ENCODE measurements at regions not wholly inside any gene's neighbourhood (a gene's known extent, or its start where the extent isn't known, plus 50 kb on each side); places are given as distances from the start of the nearest gene placed in this dataset.

- intact Hi-C loops (cut with DNase I) = no loop called here
- ATAC-seq (no peak), DNase-seq (ENCODE audit: missing footprints) (no peak)
Measured at GRCh38 chr14:99079061-99079727, 192.8 kb downstream of the BCL11B start.

DNA sequence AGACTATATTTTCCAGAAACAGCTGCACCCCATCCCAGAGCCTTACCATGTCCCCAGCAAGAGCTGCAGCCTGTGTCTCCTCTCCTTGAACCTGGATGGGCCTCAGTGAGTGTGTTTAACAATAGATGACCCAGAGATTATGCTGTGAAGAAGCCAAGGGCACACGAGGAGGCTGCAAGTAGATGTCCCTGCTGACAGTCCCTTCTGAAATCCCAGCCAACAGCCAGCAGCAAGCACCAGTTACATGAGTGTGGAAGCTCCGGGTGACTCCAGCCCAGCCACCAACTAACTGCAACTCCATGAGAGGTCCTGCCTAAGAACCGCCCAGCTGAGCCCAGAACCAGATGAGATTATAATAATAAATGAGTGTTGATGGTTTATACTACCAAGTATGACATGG, 191.7 kb downstream of the BCL11B start:
- ATAC-seq = no peak
- intact Hi-C loops (cut with DNase I) = no loop called here
- no peak for DNase-seq (ENCODE audit: missing footprints)

DNA sequence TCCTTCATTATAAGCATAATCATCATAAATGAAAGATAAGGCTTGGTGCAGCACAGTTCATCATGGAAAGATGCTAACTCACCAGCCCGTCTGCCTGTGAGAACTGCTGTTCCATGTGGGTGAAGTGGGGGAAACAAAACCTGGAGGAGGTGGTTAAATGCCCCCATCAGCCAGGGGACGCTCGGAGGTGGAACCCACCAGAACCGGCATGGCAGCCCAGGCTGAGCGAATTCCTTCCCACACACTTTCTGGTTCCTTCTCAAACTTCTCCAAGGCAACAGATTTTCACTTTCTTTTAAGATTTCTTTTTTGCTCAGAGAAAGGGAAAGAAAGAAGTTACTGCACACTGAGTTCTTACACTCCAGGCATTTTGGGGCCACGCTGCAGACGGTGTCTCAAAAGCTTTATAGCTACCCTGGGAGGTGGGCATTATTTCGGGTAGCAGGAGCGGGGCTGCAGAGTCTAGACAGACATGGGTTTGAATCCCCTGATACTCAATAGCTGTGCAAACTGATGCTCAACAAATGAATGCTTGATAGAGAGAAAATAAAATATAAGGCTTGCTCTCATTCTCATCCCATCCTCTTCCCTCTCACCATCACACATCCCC, 190.7 kb downstream of the BCL11B start:
- no peak for DNase-seq (ENCODE audit: missing footprints)
- intact Hi-C loops (cut with DNase I) = no loop called here
- no peak for ATAC-seq

GRCh38 chr14:99081880-99082279, 190.1 kb downstream of the BCL11B start:
- intact Hi-C loops (cut with DNase I) = no loop called here
- DNase-seq (ENCODE audit: missing footprints) (no peak), ATAC-seq (no peak)

- no peak for ATAC-seq
- no peak for DNase-seq (ENCODE audit: missing footprints)
- intact Hi-C loops (cut with DNase I) = no loop called here
Measured at GRCh38 chr14:99093532-99094517, 178.2 kb downstream of the BCL11B start.

- DNase-seq (ENCODE audit: missing footprints) (no peak), ATAC-seq (no peak)
- intact Hi-C loops (cut with DNase I) = no loop called here
Measured at GRCh38 chr14:99094901-99095300, 177.1 kb downstream of the BCL11B start.

DNA sequence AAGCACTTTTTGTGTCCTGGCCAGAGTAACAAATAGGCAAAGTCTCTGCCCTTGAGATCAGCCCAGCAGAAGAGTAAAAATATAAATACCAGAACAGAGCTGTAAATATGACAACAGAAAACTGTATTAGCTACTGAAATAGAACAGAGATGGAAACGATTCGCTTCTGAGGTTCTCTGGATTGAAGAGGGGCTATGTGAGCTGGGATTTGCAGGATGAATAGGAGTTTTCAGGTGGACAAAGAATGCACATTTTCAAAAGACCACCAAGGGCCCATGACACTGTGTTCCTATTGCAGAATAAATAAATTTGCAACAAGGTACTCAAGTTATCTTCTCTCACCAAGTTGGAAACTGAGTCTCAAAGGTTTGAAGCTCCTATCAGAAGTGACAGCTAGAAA, 176.6 kb downstream of the BCL11B start:
- intact Hi-C loops (cut with DNase I) = no loop called here
- DNase-seq (ENCODE audit: missing footprints) (no peak), ATAC-seq (no peak)

DNA sequence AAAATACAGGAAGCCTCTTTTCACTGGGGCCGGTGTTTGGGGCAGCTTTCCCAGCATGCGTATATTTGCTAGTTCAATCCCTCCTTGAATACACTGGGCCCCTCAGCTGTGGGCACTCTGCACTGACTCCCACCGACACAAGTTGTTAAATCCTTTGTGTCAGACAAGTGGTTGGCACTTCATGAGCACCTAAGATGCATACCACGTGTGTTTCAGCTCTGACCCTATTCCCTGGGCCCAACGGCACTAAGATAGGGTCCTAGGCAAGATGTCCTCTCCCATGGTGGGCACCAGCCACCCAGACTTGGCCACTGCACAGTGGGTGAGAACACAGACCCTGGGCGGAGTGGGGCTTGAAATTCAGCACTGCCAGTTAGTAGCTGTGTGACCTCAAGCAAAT, 173.8 kb downstream of the BCL11B start:
- DNase-seq (ENCODE audit: missing footprints) = no peak

GRCh38 chr14:99099051-99099787, 172.8 kb downstream of the BCL11B start:
- DNase-seq (ENCODE audit: missing footprints) (no peak), ATAC-seq (no peak)
- intact Hi-C loops (cut with DNase I) = no loop called here

More for the DNA sequence above, 173.8 kb downstream of the BCL11B start:
- intact Hi-C loops (cut with DNase I) = no loop called here
- ATAC-seq = no peak

- intact Hi-C loops (cut with DNase I) = no loop called here
- DNase-seq (ENCODE audit: missing footprints) (no peak), ATAC-seq (no peak)
Measured at GRCh38 chr14:99100497-99101270, 171.3 kb downstream of the BCL11B start.

GRCh38 chr14:99101855-99102461, 170.0 kb downstream of the BCL11B start:
- intact Hi-C loops (cut with DNase I) = no loop called here
- DNase-seq (ENCODE audit: missing footprints) = no peak
- no peak for ATAC-seq

GRCh38 chr14:99116741-99117295, 155.2 kb downstream of the BCL11B start:
- DNase-seq (ENCODE audit: missing footprints) = no peak
- intact Hi-C loops (cut with DNase I) = no loop called here
- ATAC-seq = no peak

- intact Hi-C loops (cut with DNase I) = no loop called here
- DNase-seq (ENCODE audit: missing footprints) = no peak
- ATAC-seq = no peak
Measured at GRCh38 chr14:99117671-99118045, 154.3 kb downstream of the BCL11B start.

DNA sequence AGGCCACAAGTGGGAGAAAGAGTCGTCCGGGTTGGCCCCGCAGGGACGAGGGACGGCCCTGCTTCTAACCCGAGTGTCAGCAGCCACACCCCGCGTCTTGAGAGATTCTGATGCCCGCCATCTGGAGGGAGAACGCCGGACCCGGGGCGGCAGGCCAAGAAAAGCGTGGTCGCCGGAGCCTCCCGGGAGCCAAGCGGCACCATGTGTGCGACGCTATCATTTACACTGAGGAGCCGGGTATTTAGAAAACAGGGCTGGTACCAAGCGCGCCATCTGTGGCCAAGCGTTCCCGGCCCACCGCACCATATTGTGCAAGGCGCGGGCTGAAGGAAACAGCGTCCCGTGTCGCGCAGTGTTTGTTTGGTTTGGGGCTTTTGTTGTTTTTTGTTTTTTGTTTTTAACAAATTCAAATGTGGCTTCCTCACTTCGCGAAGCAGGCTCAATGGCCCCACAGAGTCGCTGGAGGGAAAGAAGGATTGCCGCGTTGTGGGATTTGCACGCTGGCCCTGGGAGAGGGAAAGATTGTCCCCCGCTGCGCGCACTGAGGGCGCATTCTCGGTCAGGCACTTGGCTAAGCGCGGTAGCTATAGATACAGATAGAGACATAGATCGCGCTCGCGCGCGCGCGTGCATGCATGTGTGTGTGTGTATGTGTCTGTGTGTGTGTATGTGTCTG, 153.8 kb downstream of the BCL11B start:
- intact Hi-C loops (cut with DNase I) = no loop called here
- no peak for DNase-seq (ENCODE audit: missing footprints)
- no peak for ATAC-seq

GRCh38 chr14:99118946-99119345, 153.1 kb downstream of the BCL11B start:
- intact Hi-C loops (cut with DNase I) = no loop called here
- DNase-seq (ENCODE audit: missing footprints) (no peak), ATAC-seq (no peak)

Data from Right ventricle myocardium inferior (tissue), 1 donor.